Spleen (tissue), 11 donors: ENCODE measurements at regions not wholly inside any gene's neighbourhood (a gene's known extent, or its start where the extent isn't known, plus 50 kb on each side); places are given as distances from the start of the nearest gene placed in this dataset.
"Not testable (repeated sequence)": the region's sequence is repeated elsewhere in the genome, so short reads cannot be mapped to it uniquely, and the experiment has no call there.

Experiments
- DNase-seq: peaks from one replicate; pipeline ENCODE4 v3.0.0-alpha.2; 2020
- H3K27ac ChIP-seq, 8 donors: fragments of 200-600 bp; sonication (generic) in 7 of 8; 1 replicate in 4 of 8; 2 replicates in 4 of 8; pipeline versions ENCODE4 v1.5.0 to v1.8.0; 2016 to 2021; ENCODE audit warnings: inconsistent platforms in 4 of 8, mild to moderate bottlenecking in 4 of 8, moderate library complexity in 1 of 8
- H3K27me3 ChIP-seq, 7 donors: fragments of 200-600 bp; sonication (generic) in 6 of 7; replicated peaks in 1 of 7; 1 replicate in 4 of 7; 2 replicates in 3 of 7; pipeline versions ENCODE4 v1.5.0 to v1.8.0; 2016 to 2021; ENCODE audit warnings: inconsistent platforms in 3 of 7, mild to moderate bottlenecking in 1 of 7
- H3K36me3 ChIP-seq, 6 donors: fragments of 200-600 bp; sonication (generic) in 5 of 6; 1 replicate in 4 of 6; 2 replicates in 2 of 6; pipeline versions ENCODE4 v1.5.0 to v1.8.0; 2016 to 2021; ENCODE audit warnings: inconsistent platforms in 2 of 6
- H3K4me1 ChIP-seq, 6 donors: fragments of 200-600 bp; sonication (generic) in 5 of 6; 1 replicate in 3 of 6; 2 replicates in 3 of 6; pipeline versions ENCODE4 v1.5.0 to v1.8.0; 2016 to 2021; ENCODE audit warnings: inconsistent platforms in 3 of 6
- H3K4me3 ChIP-seq, 8 donors: fragments of 200-600 bp; sonication (generic) in 7 of 8; 1 replicate in 4 of 8; 2 replicates in 4 of 8; pipeline versions ENCODE4 v1.5.0 to v1.8.0; 2016 to 2021; ENCODE audit warnings: inconsistent platforms in 4 of 8, mild to moderate bottlenecking in 4 of 8, moderate library complexity in 2 of 8
- H3K9me3 ChIP-seq, 8 donors: fragments of 200-600 bp; sonication (generic) in 7 of 8; 1 replicate in 4 of 8; 2 replicates in 4 of 8; pipeline versions ENCODE4 v1.5.0 to v1.8.0; 2016 to 2021; ENCODE audit warnings: inconsistent platforms in 4 of 8
- CTCF ChIP-seq, 11 experiments: fragments of 200-600 bp in 7 of 11; fragments of 450-650 bp in 4 of 11; sonication (generic) in 4 of 11; IDR thresholded peaks in 8 of 11; conservative IDR thresholded peaks in 3 of 11; 1 replicate in 7 of 11; 2 replicates in 4 of 11; pipeline versions ENCODE4 v1.4.0 to v1.8.0; 2016 to 2021; ENCODE audit warnings: antibody characterized with exemption in 11 of 11, inconsistent platforms in 4 of 11, mild to moderate bottlenecking in 1 of 11
- POLR2A ChIP-seq, 3 donors: fragments of 450-650 bp; IDR thresholded peaks; one replicate each; pipeline ENCODE4 v1.5.1; 2017; ENCODE audit warnings: antibody characterized with exemption in 3 of 3, mild to moderate bottlenecking in 1 of 3
- POLR2AphosphoS5 ChIP-seq, 3 donors: sonication (generic); formaldehyde crosslinking; IDR thresholded peaks; one replicate each; pipeline ENCODE4 v1.5.1; 2017; ENCODE audit warnings: antibody characterized with exemption in 3 of 3
- WGBS, 5 donors: extraction: QIAGEN DNeasy Blood & Tissue Kit in 3 of 5; methylation state at CpG; one replicate each; pipeline versions ENCODE4 v1.1.5 to v1.1.7; 2013 to 2018; 5-methylcytosine and 5-hydroxymethylcytosine counted together
- intact Hi-C: fragments of 100-400 bp; cut with DNase I; formaldehyde crosslinking; loops from one replicate; pipeline ENCODE4 v1.15.0; 2023; ENCODE audit warnings: low total_unique reads
- donor health status: healthy with polysubstance abuse.
- donor health status: DM: no; HTN: no; CAD: no; lungs with moderate emphysema.
- donor health status: DM: no; HTN: no; CAD: no.
- donor health status: Bipolar disorder and iron deficiency.
- donor health status: healthy.
- donor health status: DM: no; HTN: no; CAD: no.
- donor health status: DM: yes; HTN: yes; CAD: no.

- no peak overlapping the region for H3K4me3 ChIP-seq
- WGBS, 5 donors = 85 to 94% (median 92%) methylated on average over 2 of the region's 2 CpGs
These were observed 225.9 kb downstream of the EMX2 start for GRCh38 chr10:117768333-117769042.

GRCh38 chr10:117775526-117775925, 233.0 kb downstream of the EMX2 start:
- Histone ChIP-seq H3K4me1 (no peaks in the 10 kb centered on the region), H3K27ac (no peak overlapping the region)

More at GRCh38 chr10:117768333-117769042, 225.9 kb downstream of the EMX2 start:
- H3K36me3 ChIP-seq = no peaks in the 10 kb centered on the region
- intact Hi-C loops = no loop called here
- no peak for DNase-seq
- H3K27ac ChIP-seq = no peak overlapping the region
- no peaks in the 10 kb centered on the region for H3K4me1 ChIP-seq
- TF ChIP-seq CTCF (IDR thresholded peaks at IDR 0.05 in 8 of 11, conservative IDR thresholded peaks at IDR 0.05 in 3 of 11) (no peak), POLR2A (IDR thresholded peaks at IDR 0.05) (no peak), POLR2AphosphoS5 (IDR thresholded peaks at IDR 0.05) (no peak)
- H3K9me3 ChIP-seq = no peaks in the 10 kb centered on the region
- H3K27me3 ChIP-seq = peaks cover 0 to 27% (median 0%) of the 10 kb centered on the region in 7 donors

GRCh38 chr10:117777222-117777621, 234.7 kb downstream of the EMX2 start:
- intact Hi-C loops, H3K27ac ChIP-seq, H3K4me3 ChIP-seq, H3K4me1 ChIP-seq, H3K9me3 ChIP-seq, DNase-seq, H3K36me3 ChIP-seq: not testable (repeated sequence)
- peaks cover 0 to 24% (median 0%) of the 10 kb centered on the region in 7 donors for H3K27me3 ChIP-seq
- 83 to 90% (median 85%) methylated on average over 5 of the region's 5 CpGs for WGBS, 5 donors

More at GRCh38 chr10:117775526-117775925, 233.0 kb downstream of the EMX2 start:
- no peak for DNase-seq
- intact Hi-C loops = no loop called here
- H3K4me3 ChIP-seq = no peak overlapping the region
- H3K27me3 ChIP-seq = peaks cover 0 to 18% (median 0%) of the 10 kb centered on the region in 7 donors
- no peaks in the 10 kb centered on the region for H3K9me3 ChIP-seq
- no peaks in the 10 kb centered on the region for H3K36me3 ChIP-seq
- WGBS, 5 donors = 85 to 96% (median 95%) methylated on average over 3 of the region's 3 CpGs
- TF ChIP-seq POLR2AphosphoS5 (IDR thresholded peaks at IDR 0.05) = no peak
- no peak for TF ChIP-seq CTCF (IDR thresholded peaks at IDR 0.05 in 8 of 11, conservative IDR thresholded peaks at IDR 0.05 in 3 of 11)
- no peak for TF ChIP-seq POLR2A (IDR thresholded peaks at IDR 0.05)

- H3K4me1 ChIP-seq = no peaks in the 10 kb centered on the region
- WGBS, 5 donors = 51 to 81% (median 64%) methylated on average over 3 of the region's 3 CpGs
- no peaks in the 10 kb centered on the region for H3K9me3 ChIP-seq
- intact Hi-C loops = no loop called here
- H3K27ac ChIP-seq = no peak overlapping the region
- TF ChIP-seq POLR2A (IDR thresholded peaks at IDR 0.05) (no peak), POLR2AphosphoS5 (IDR thresholded peaks at IDR 0.05) (no peak), CTCF (IDR thresholded peaks at IDR 0.05 in 8 of 11, conservative IDR thresholded peaks at IDR 0.05 in 3 of 11) (no peak)
- DNase-seq = no peak
- H3K4me3 ChIP-seq = no peak overlapping the region
- H3K27me3 ChIP-seq = peaks cover 0 to 19% (median 0%) of the 10 kb centered on the region in 7 donors
- H3K36me3 ChIP-seq = no peaks in the 10 kb centered on the region
These were observed 235.7 kb downstream of the EMX2 start for GRCh38 chr10:117778241-117778640.
